ENCODE measurements at regions not wholly inside any gene's neighbourhood (a gene's known extent, or its start where the extent isn't known, plus 50 kb on each side); places are given as distances from the start of the nearest gene placed in this dataset.

DNA sequence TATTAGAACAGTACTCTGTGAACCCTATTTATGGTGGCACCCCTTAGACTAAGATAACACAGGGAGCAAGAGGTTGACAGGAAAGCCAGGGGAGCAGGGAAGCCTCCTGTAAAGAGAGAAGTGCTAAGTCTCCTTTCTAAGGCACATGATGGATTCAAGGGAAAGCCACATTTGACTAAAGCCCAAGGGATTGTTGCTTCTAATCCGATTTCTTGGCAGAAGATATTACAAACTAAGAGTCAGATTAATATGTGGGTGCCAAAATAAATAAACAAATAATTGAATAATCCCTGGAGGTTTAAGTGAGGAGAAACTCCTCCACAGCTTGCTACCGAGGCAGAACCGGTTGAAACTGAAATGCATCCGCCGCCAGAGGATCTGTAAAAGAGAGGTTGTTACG lies 333.2 kb downstream of the SOX11 start (continued):
- no peak for TF ChIP-seq ZNF425 (CRISPR knock-in tag; conservative IDR thresholded peaks at IDR 0.05)
- no peak for TF ChIP-seq ZNF532 (CRISPR knock-in tag; IDR thresholded peaks at IDR 0.05; ENCODE audit: borderline replicate concordance)
- TF ChIP-seq CREB1 (CRISPR knock-in tag; IDR thresholded peaks at IDR 0.05), result no peak

DNA sequence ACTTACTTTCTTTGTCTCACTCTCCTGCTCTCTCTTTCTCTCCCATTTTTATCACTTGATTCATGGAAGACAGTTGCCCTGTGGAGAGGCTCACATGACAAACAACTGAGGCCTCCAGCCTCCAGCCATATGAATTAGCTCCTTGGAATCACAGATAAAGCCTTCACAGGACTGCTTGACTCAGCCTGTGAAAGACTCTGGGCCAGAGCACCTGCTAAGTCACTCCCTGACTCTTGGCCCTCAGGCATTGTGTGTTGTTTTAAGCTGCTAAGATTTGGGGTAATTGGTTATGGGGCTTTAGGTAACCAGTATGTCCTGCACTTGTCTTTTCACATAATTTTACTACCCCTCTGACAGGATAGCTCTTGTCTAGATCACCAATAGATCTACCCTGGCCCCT lies 334.9 kb downstream of the SOX11 start:
- Mint-ChIP-seq H3K36me3 (peaks cover 87% of the 10 kb centered on the region), H3K27me3 (ENCODE audit: low read depth) (peaks cover 10% of the 10 kb centered on the region), H3K4me3 (no peak overlapping the region), H3K27ac (no peak overlapping the region), H3K9me3 (peaks cover 94% of the 10 kb centered on the region), H3K4me1 (no peaks in the 10 kb centered on the region)
- DNase-seq (ENCODE audit: low spot score) (no peak), ATAC-seq (no peak)
- ChIA-PET CTCF (no interaction called here), POLR2A (no interaction called here)
- TF ChIP-seq, protein P1, sequence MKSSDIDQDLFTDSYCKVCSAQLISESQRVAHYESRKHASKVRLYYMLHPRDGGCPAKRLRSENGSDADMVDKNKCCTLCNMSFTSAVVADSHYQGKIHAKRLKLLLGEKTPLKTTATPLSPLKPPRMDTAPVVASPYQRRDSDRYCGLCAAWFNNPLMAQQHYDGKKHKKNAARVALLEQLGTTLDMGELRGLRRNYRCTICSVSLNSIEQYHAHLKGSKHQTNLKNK (CRISPR knock-in tag; IDR thresholded peaks at IDR 0.05), result no peak

DNA sequence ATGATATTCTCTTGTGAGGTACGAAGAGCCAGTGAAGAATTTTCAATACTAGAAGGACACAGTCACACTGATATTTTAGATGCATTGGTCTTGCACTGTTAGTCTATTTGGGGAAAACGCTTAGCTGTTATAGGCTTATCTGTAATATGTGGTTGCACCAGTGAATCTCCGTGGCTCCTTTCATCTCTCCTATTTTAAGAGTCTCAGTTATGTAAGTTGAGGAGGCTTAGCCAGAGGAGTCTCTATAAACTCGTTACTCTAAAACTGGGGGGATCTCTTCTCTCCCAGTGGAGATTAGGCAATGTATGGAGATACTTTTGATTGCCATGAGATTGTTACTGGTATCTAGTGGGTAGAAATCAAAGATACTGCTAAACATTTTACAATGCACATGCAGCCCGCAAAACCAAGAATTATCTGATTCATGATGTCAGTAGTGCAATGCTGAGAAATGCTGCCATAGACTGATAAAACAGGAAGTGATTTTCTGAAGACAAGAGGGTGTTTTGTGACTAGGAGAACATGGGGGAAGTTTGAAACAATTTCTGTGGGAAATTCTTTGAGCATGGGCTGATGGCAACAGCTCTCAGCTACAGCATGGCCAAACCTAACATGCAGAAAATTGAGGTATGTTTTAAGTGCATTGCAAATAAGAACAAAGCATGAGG lies 339.1 kb downstream of the SOX11 start:
- Mint-ChIP-seq H3K4me3 (no peak overlapping the region), H3K27me3 (ENCODE audit: low read depth) (peaks cover 10% of the 10 kb centered on the region), H3K36me3 (peaks cover 83% of the 10 kb centered on the region), H3K4me1 (no peaks in the 10 kb centered on the region), H3K9me3 (peaks cover 93% of the 10 kb centered on the region), H3K27ac (no peak overlapping the region)
- DNase-seq (ENCODE audit: low spot score) (no peak), ATAC-seq (no peak)
- ChIA-PET POLR2A (no interaction called here), CTCF (no interaction called here)
- TF ChIP-seq PRRX2 (CRISPR knock-in tag; IDR thresholded peaks at IDR 0.05) (no peak), ELF4 (CRISPR knock-in tag; IDR thresholded peaks at IDR 0.05; ENCODE audit: low read depth) (no peak)

DNA sequence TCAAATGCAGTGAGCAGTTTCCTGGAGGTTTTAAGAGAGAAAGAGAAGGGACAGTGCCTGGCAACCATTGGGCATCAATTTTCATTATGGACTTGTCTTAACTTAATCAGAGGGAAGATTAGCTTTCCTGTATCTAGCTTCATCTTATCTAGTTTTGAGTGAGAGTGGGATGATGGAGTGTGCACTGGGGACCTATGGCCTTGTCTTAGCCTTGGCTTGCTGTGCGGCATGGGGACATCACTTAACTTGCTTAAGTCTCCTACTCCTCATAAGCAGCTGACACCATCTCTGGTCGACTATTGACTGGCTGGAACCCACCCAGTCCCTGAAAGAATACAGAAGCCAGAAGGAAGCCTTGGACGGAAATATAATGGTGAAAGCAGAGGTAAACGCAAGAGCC lies 344.0 kb downstream of the SOX11 start:
- ATAC-seq (no peak), DNase-seq (ENCODE audit: low spot score) (no peak)
- Mint-ChIP-seq H3K4me1 (no peaks in the 10 kb centered on the region), H3K36me3 (peaks cover 84% of the 10 kb centered on the region), H3K27me3 (ENCODE audit: low read depth) (peaks cover 3% of the 10 kb centered on the region), H3K4me3 (no peak overlapping the region), H3K27ac (no peak overlapping the region), H3K9me3 (peaks cover 94% of the 10 kb centered on the region)
- ChIA-PET POLR2A (no interaction called here), CTCF (no interaction called here)
- TF ChIP-seq TEAD1 (CRISPR knock-in tag; IDR thresholded peaks at IDR 0.05) (no peak), PREB (CRISPR knock-in tag; IDR thresholded peaks at IDR 0.05; ENCODE audit: borderline replicate concordance) (no peak), FOXP4 (CRISPR knock-in tag; IDR thresholded peaks at IDR 0.05) (no peak), CBFB (CRISPR knock-in tag; IDR thresholded peaks at IDR 0.05; ENCODE audit: low read depth) (no peak), NR1H2 (CRISPR knock-in tag; IDR thresholded peaks at IDR 0.05) (no peak), CDX4 (CRISPR knock-in tag; IDR thresholded peaks at IDR 0.05; ENCODE audit: borderline replicate concordance) (no peak)
- TF ChIP-seq, protein P2, sequence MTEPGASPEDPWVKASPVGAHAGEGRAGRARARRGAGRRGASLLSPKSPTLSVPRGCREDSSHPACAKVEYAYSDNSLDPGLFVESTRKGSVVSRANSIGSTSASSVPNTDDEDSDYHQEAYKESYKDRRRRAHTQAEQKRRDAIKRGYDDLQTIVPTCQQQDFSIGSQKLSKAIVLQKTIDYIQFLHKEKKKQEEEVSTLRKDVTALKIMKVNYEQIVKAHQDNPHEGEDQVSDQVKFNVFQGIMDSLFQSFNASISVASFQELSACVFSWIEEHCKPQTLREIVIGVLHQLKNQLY (CRISPR knock-in tag; IDR thresholded peaks at IDR 0.05), result no peak
- TF ChIP-seq, protein P3, sequence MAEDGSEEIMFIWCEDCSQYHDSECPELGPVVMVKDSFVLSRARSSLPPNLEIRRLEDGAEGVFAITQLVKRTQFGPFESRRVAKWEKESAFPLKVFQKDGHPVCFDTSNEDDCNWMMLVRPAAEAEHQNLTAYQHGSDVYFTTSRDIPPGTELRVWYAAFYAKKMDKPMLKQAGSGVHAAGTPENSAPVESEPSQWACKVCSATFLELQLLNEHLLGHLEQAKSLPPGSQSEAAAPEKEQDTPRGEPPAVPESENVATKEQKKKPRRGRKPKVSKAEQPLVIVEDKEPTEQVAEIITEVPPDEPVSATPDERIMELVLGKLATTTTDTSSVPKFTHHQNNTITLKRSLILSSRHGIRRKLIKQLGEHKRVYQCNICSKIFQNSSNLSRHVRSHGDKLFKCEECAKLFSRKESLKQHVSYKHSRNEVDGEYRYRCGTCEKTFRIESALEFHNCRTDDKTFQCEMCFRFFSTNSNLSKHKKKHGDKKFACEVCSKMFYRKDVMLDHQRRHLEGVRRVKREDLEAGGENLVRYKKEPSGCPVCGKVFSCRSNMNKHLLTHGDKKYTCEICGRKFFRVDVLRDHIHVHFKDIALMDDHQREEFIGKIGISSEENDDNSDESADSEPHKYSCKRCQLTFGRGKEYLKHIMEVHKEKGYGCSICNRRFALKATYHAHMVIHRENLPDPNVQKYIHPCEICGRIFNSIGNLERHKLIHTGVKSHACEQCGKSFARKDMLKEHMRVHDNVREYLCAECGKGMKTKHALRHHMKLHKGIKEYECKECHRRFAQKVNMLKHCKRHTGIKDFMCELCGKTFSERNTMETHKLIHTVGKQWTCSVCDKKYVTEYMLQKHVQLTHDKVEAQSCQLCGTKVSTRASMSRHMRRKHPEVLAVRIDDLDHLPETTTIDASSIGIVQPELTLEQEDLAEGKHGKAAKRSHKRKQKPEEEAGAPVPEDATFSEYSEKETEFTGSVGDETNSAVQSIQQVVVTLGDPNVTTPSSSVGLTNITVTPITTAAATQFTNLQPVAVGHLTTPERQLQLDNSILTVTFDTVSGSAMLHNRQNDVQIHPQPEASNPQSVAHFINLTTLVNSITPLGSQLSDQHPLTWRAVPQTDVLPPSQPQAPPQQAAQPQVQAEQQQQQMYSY (CRISPR knock-in tag; IDR thresholded peaks at IDR 0.05), result no peak

Measured in WTC11 (cell line).